ENCODE measurements at regions not wholly inside any gene's neighbourhood (a gene's known extent, or its start where the extent isn't known, plus 50 kb on each side); places are given as distances from the start of the nearest gene placed in this dataset.

- Histone ChIP-seq H3K27me3 (ENCODE audit: low read length) (no peaks in the 10 kb centered on the region), H3K36me3 (ENCODE audit: low read depth, low read length) (no peaks in the 10 kb centered on the region), H3K9me3 (ENCODE audit: low read length) (no peaks in the 10 kb centered on the region), H2AFZ (ENCODE audit: low read length) (no peak overlapping the region), H3K79me2 (ENCODE audit: low read length) (no peaks in the 10 kb centered on the region), H3F3A (ENCODE audit: low read length, unreplicated experiment) (no peaks in the 10 kb centered on the region), H3K27ac (ENCODE audit: low read length) (no peak overlapping the region), H3K4me2 (ENCODE audit: low read length) (no peak overlapping the region), H3K9me2 (replicated peaks; ENCODE audit: low read length) (no peaks in the 10 kb centered on the region), H3K4me1 (ENCODE audit: insufficient read depth, low read length) (no peaks in the 10 kb centered on the region), H4K20me1 (ENCODE audit: low read length) (no peaks in the 10 kb centered on the region), H3K4me3 (ENCODE audit: low read length) (no peak overlapping the region), H3K9ac (ENCODE audit: low read length) (no peak overlapping the region)
- ChIA-PET POLR2A (ENCODE audit: unreplicated experiment) (no interaction called here), CTCF (no interaction called here)
- TF ChIP-seq EZH2 (IDR thresholded peaks at IDR 0.05; ENCODE audit: low read length, unreplicated experiment) (no peak), CTCF (conservative IDR thresholded peaks at IDR 0.05; ENCODE audit: low read depth, low read length) (no peak), EZH2phosphoT487 (IDR thresholded peaks at IDR 0.05; ENCODE audit: borderline replicate concordance, low read length) (no peak)
- ATAC-seq (no peak), DNase-seq (no peak)
- intact Hi-C loops (cut with micrococcal nuclease), result no loop called here
- BruUV-seq (replicated peaks), result no TSS peak
These were observed 320.2 kb downstream of the MED10 start for GRCh38 chr5:6058055-6058715.

DNA sequence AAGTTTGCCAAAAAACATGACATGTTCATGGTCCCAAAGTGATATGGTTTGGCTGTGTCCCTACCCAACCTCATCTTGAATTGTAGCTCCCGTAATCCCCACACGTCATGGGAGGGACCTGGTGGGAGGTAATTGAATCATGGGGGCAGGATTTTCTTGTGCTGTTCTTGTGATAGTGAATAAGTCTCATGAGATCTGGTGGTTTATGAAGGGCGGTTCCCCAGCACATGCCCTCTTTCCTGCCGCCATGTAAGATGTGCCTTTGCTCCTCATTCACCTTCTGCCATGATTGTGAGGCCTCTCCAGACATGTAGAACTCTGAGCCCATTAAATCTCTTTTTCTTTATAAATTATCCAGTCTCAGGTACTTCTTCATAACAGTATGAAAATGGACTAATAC, 322.1 kb downstream of the MED10 start:
- H3K9me3 ChIP-seq (ENCODE audit: low read length), result no peaks in the 10 kb centered on the region
- H2AFZ ChIP-seq (ENCODE audit: low read length), result no peak overlapping the region
- no peaks in the 10 kb centered on the region for H3K36me3 ChIP-seq (ENCODE audit: low read depth, low read length)
- no peak overlapping the region for H3K4me2 ChIP-seq (ENCODE audit: low read length)
- H3K4me1 ChIP-seq (ENCODE audit: insufficient read depth, low read length), result no peaks in the 10 kb centered on the region
- H3K27ac ChIP-seq (ENCODE audit: low read length), result no peak overlapping the region
- no TSS peak for BruUV-seq (replicated peaks)
- H3K9ac ChIP-seq (ENCODE audit: low read length), result no peak overlapping the region
- no peak for DNase-seq
- H3K79me2 ChIP-seq (ENCODE audit: low read length), result no peaks in the 10 kb centered on the region
- ChIA-PET CTCF (no interaction called here), POLR2A (ENCODE audit: unreplicated experiment) (no interaction called here)
- no peaks in the 10 kb centered on the region for H3F3A ChIP-seq (ENCODE audit: low read length, unreplicated experiment)
- H3K9me2 ChIP-seq (replicated peaks; ENCODE audit: low read length), result 0 out of 2 replicates have a peak, but pooled peaks cover 3% of the 10 kb centered on the region
- intact Hi-C loops (cut with micrococcal nuclease), result no loop called here
- no peaks in the 10 kb centered on the region for H4K20me1 ChIP-seq (ENCODE audit: low read length)
- ATAC-seq, result no peak
- H3K27me3 ChIP-seq (ENCODE audit: low read length), result no peaks in the 10 kb centered on the region
- TF ChIP-seq EZH2 (IDR thresholded peaks at IDR 0.05; ENCODE audit: low read length, unreplicated experiment) (no peak), CTCF (conservative IDR thresholded peaks at IDR 0.05; ENCODE audit: low read depth, low read length) (no peak), EZH2phosphoT487 (IDR thresholded peaks at IDR 0.05; ENCODE audit: borderline replicate concordance, low read length) (no peak)
- H3K4me3 ChIP-seq (ENCODE audit: low read length), result no peak overlapping the region

- Histone ChIP-seq H3K9me3 (ENCODE audit: low read length) (no peaks in the 10 kb centered on the region), H4K20me1 (ENCODE audit: low read length) (no peaks in the 10 kb centered on the region), H3K36me3 (ENCODE audit: low read depth, low read length) (no peaks in the 10 kb centered on the region), H3K4me2 (ENCODE audit: low read length) (no peak overlapping the region), H3K9me2 (replicated peaks; ENCODE audit: low read length) (0 out of 2 replicates have a peak, but pooled peaks cover 3% of the 10 kb centered on the region), H2AFZ (ENCODE audit: low read length) (no peak overlapping the region), H3F3A (ENCODE audit: low read length, unreplicated experiment) (no peaks in the 10 kb centered on the region), H3K27ac (ENCODE audit: low read length) (no peak overlapping the region), H3K27me3 (ENCODE audit: low read length) (no peaks in the 10 kb centered on the region), H3K9ac (ENCODE audit: low read length) (no peak overlapping the region), H3K4me1 (ENCODE audit: insufficient read depth, low read length) (no peaks in the 10 kb centered on the region), H3K79me2 (ENCODE audit: low read length) (no peaks in the 10 kb centered on the region), H3K4me3 (ENCODE audit: low read length) (no peak overlapping the region)
- TF ChIP-seq EZH2phosphoT487 (IDR thresholded peaks at IDR 0.05; ENCODE audit: borderline replicate concordance, low read length) (no peak), CTCF (conservative IDR thresholded peaks at IDR 0.05; ENCODE audit: low read depth, low read length) (no peak), EZH2 (IDR thresholded peaks at IDR 0.05; ENCODE audit: low read length, unreplicated experiment) (no peak)
- intact Hi-C loops (cut with micrococcal nuclease), result no loop called here
- ATAC-seq, result no peak
- no peak for DNase-seq
- no TSS peak for BruUV-seq (replicated peaks)
- ChIA-PET POLR2A (ENCODE audit: unreplicated experiment) (no interaction called here), CTCF (no interaction called here)
These were observed 328.7 kb downstream of the MED10 start for GRCh38 chr5:6049662-6050061.

Data from PC-3 (cell line).